Transverse colon (tissue), 4 donors: ENCODE measurements at regions not wholly inside any gene's neighbourhood (a gene's known extent, or its start where the extent isn't known, plus 50 kb on each side); places are given as distances from the start of the nearest gene placed in this dataset.

Experiments used
- DNase-seq: peaks from one replicate; pipeline ENCODE4 v3.0.0-alpha.2; 2019
- H3K27ac ChIP-seq, 4 donors: fragments of 200-600 bp; sonication (generic); 2 replicates each; pipeline ENCODE4 v1.5.1; 2016 to 2018; ENCODE audit warnings: inconsistent platforms in 4 of 4
- H3K27me3 ChIP-seq: fragments of 200-600 bp; sonication (generic); 2 replicates; pipeline ENCODE4 v1.5.1; 2017; ENCODE audit warnings: inconsistent platforms
- H3K36me3 ChIP-seq, 4 donors: fragments of 200-600 bp; sonication (generic); 2 replicates each; pipeline ENCODE4 v1.5.1; 2017 to 2019; ENCODE audit warnings: inconsistent platforms in 4 of 4
- H3K4me1 ChIP-seq, 4 donors: fragments of 200-600 bp; sonication (generic); 2 replicates each; pipeline ENCODE4 v1.5.1; 2017 to 2020; ENCODE audit warnings: inconsistent platforms in 4 of 4
- H3K4me3 ChIP-seq, 4 donors: fragments of 200-600 bp; sonication (generic); 1 replicate in 1 of 4; 2 replicates in 3 of 4; pipeline versions ENCODE4 v1.5.1 to v1.6.1; 2017 to 2019; ENCODE audit warnings: inconsistent platforms in 4 of 4
- H3K9me3 ChIP-seq, 2 donors: fragments of 200-600 bp; sonication (generic); 2 replicates each; pipeline ENCODE4 v1.5.1; 2017 to 2019; ENCODE audit warnings: inconsistent platforms in 2 of 2
- CTCF ChIP-seq, 5 experiments: fragments of 200-600 bp in 3 of 5; fragments of 450-650 bp in 2 of 5; sonication (generic) in 3 of 5; IDR thresholded peaks; 1 replicate in 2 of 5; 2 replicates in 3 of 5; pipeline ENCODE4 v1.5.1; 2016 to 2017; ENCODE audit warnings: antibody characterized with exemption in 5 of 5, inconsistent platforms in 3 of 5, mild to moderate bottlenecking in 2 of 5, moderate library complexity in 1 of 5
- EP300 ChIP-seq: sonication (generic); formaldehyde crosslinking; IDR thresholded peaks from one replicate; pipeline ENCODE4 v1.6.1; 2017; ENCODE audit warnings: antibody characterized with exemption, low read depth
- POLR2A ChIP-seq: fragments of 450-650 bp; IDR thresholded peaks from one replicate; pipeline ENCODE4 v1.6.1; 2016; ENCODE audit warnings: antibody characterized with exemption, mild to moderate bottlenecking, moderate library complexity
- POLR2AphosphoS5 ChIP-seq, 3 donors: sonication (generic); formaldehyde crosslinking; IDR thresholded peaks; one replicate each; pipeline ENCODE4 v1.6.1; 2016; ENCODE audit warnings: antibody characterized with exemption in 3 of 3
- WGBS, 2 donors: methylation state at CpG; one replicate each; pipeline ENCODE4 v1.1.5; 2018; ENCODE audit warnings: low coverage in 1 of 2; 5-methylcytosine and 5-hydroxymethylcytosine counted together
- in situ Hi-C, 4 donors: fragments of 200-750 bp; cut with MboI; loops; one replicate each; pipeline versions ENCODE4 v1.15.0 to v1.15.1; 2017; ENCODE audit warnings: low sequenced_read_pairs in 3 of 4, low pct_ligation_motif_present in 1 of 4, low pct_unique_long_range_greater_than_20kb in 1 of 4
- intact Hi-C: fragments of 100-400 bp; cut with DNase I; formaldehyde crosslinking; loops from one replicate; pipeline ENCODE4 v1.15.1; 2023; ENCODE audit warnings: low total_unique reads

- intact Hi-C loops (no loop called here), in situ Hi-C loops (no loop called here)
- H3K27me3 ChIP-seq: no peaks in the 10 kb centered on the region
- no peaks in the 10 kb centered on the region for H3K36me3 ChIP-seq
- H3K27ac ChIP-seq: no peak overlapping the region
- no peaks in the 10 kb centered on the region for H3K9me3 ChIP-seq
- TF ChIP-seq POLR2A (no peak), CTCF (IDR thresholded peaks at IDR 0.05) (no peak), EP300 (no peak), POLR2AphosphoS5 (IDR thresholded peaks at IDR 0.05) (no peak)
- no peak overlapping the region for H3K4me3 ChIP-seq
- H3K4me1 ChIP-seq: no peaks in the 10 kb centered on the region
- DNase-seq: no peak
Observed at GRCh38 chr1:189550498-189550897, 927.2 kb downstream of the BRINP3 start.

GRCh38 chr1:189563784-189564183 is 913.9 kb downstream of the BRINP3 start:
- Histone ChIP-seq H3K4me3 (no peak overlapping the region), H3K36me3 (no peaks in the 10 kb centered on the region), H3K9me3 (no peaks in the 10 kb centered on the region), H3K27ac (no peak overlapping the region), H3K4me1 (no peaks in the 10 kb centered on the region), H3K27me3 (no peaks in the 10 kb centered on the region)
- TF ChIP-seq EP300: no peak
- TF ChIP-seq POLR2A: no peak
- TF ChIP-seq POLR2AphosphoS5 (IDR thresholded peaks at IDR 0.05): no peak
- 78 to 83% methylated on average over 4 of the region's 4 CpGs for WGBS, 2 donors
- no peak for DNase-seq
- intact Hi-C loops: no loop called here
- in situ Hi-C loops: no loop called here

GRCh38 chr1:189567890-189568289 is 909.8 kb downstream of the BRINP3 start:
- H3K9me3 ChIP-seq: no peaks in the 10 kb centered on the region
- no peaks in the 10 kb centered on the region for H3K4me1 ChIP-seq
- no peak for DNase-seq
- no peaks in the 10 kb centered on the region for H3K36me3 ChIP-seq
- H3K4me3 ChIP-seq: no peak overlapping the region
- no peak for TF ChIP-seq POLR2AphosphoS5 (IDR thresholded peaks at IDR 0.05)
- TF ChIP-seq POLR2A: no peak
- no peak for TF ChIP-seq CTCF (IDR thresholded peaks at IDR 0.05)
- TF ChIP-seq EP300: no peak
- intact Hi-C loops: no loop called here
- H3K27me3 ChIP-seq: no peaks in the 10 kb centered on the region
- no peak overlapping the region for H3K27ac ChIP-seq
- in situ Hi-C loops: no loop called here
- 27 to 28% methylated on average over 1 of the region's 1 CpG for WGBS, 2 donors

- Histone ChIP-seq H3K4me1 (no peaks in the 10 kb centered on the region), H3K27me3 (no peaks in the 10 kb centered on the region), H3K9me3 (no peaks in the 10 kb centered on the region), H3K27ac (no peak overlapping the region), H3K36me3 (no peaks in the 10 kb centered on the region), H3K4me3 (no peak overlapping the region)
- no peak for DNase-seq
- in situ Hi-C loops (no loop called here), intact Hi-C loops (no loop called here)
- TF ChIP-seq CTCF (IDR thresholded peaks at IDR 0.05): no peak
- no peak for TF ChIP-seq POLR2A
- TF ChIP-seq EP300: no peak
- TF ChIP-seq POLR2AphosphoS5 (IDR thresholded peaks at IDR 0.05): no peak
- 48 to 78% methylated on average over 1 of the region's 1 CpG for WGBS, 2 donors
Observed at GRCh38 chr1:189596197-189596596, 881.5 kb downstream of the BRINP3 start.

GRCh38 chr1:189597083-189597482 is 880.6 kb downstream of the BRINP3 start:
- 45 to 48% methylated on average over 3 of the region's 3 CpGs for WGBS, 2 donors
- Histone ChIP-seq H3K27ac (no peak overlapping the region), H3K27me3 (no peaks in the 10 kb centered on the region), H3K36me3 (no peaks in the 10 kb centered on the region), H3K4me3 (no peak overlapping the region), H3K4me1 (no peaks in the 10 kb centered on the region), H3K9me3 (no peaks in the 10 kb centered on the region)
- TF ChIP-seq POLR2AphosphoS5 (IDR thresholded peaks at IDR 0.05) (no peak), EP300 (no peak), POLR2A (no peak), CTCF (IDR thresholded peaks at IDR 0.05) (no peak)
- no peak for DNase-seq
- intact Hi-C loops: no loop called here
- in situ Hi-C loops: no loop called here
